Colonic mucosa (tissue), 4 donors: ENCODE measurements at regions not wholly inside any gene's neighbourhood (a gene's known extent, or its start where the extent isn't known, plus 50 kb on each side); places are given as distances from the start of the nearest gene placed in this dataset.

Source experiments
- DNase-seq: peaks from one replicate; pipeline ENCODE4 v3.0.0-alpha.2; 2020
- H3K27ac ChIP-seq: fragments of 200-600 bp; one replicate; pipeline ENCODE4 v1.8.0; 2021
- H3K27me3 ChIP-seq: fragments of 200-600 bp; one replicate; pipeline ENCODE4 v1.8.0; 2021
- H3K36me3 ChIP-seq: fragments of 200-600 bp; one replicate; pipeline ENCODE4 v1.8.0; 2021
- H3K4me1 ChIP-seq: fragments of 200-600 bp; one replicate; pipeline ENCODE4 v1.8.0; 2021; ENCODE audit warnings: mild to moderate bottlenecking
- H3K4me3 ChIP-seq: fragments of 200-600 bp; one replicate; pipeline ENCODE4 v1.8.0; 2021
- H3K9ac ChIP-seq, 2 donors: one replicate each; pipeline ENCODE4 v1.7.0; 2013; ENCODE audit warnings: control low read depth in 2 of 2, low read depth in 2 of 2, low read length in 2 of 2
- H3K9me3 ChIP-seq: fragments of 200-600 bp; one replicate; pipeline ENCODE4 v1.8.0; 2021
- intact Hi-C: fragments of 100-400 bp; cut with DNase I; formaldehyde crosslinking; loops from one replicate; pipeline ENCODE4 v1.14.1; 2022
- TF ChIP-seq, protein P1 (sequence below): fragments of 200-600 bp; IDR thresholded peaks from one replicate; pipeline ENCODE4 v1.8.0; 2022; ENCODE audit warnings: antibody characterized with exemption, mild to moderate bottlenecking
- donor health status: healthy.
- donor health status: DM: no; HTN: no; CAD: no.
- donor health status: DM: no; HTN: no; CAD: no.

DNA sequence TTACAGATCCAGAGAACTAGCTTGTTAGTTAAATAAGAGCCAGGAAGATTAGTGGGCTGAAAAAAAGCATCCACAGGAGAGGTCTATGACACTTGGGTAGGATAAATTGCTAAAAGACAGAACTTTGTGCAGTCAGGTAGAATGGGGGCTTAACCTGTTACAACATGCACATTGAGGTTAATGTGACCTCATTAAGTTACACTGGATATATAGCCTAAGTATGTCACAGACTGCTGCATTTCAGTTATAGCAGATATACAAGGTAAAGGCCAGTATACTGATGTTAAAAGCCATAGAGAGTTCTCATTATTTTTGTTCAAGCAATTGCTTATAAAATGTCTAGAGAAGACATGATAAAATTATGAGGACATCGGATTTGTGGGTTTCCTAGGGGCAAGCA, 1179.9 kb upstream of the PCDH9 start:
- Histone ChIP-seq H3K9me3 (no peaks in the 10 kb centered on the region), H3K4me1 (no peaks in the 10 kb centered on the region), H3K9ac (no peak overlapping the region), H3K4me3 (no peak overlapping the region), H3K36me3 (no peaks in the 10 kb centered on the region), H3K27me3 (no peaks in the 10 kb centered on the region), H3K27ac (no peak overlapping the region)
- intact Hi-C loops, result no loop called here
- DNase-seq, result no peak
- TF ChIP-seq, protein P1, sequence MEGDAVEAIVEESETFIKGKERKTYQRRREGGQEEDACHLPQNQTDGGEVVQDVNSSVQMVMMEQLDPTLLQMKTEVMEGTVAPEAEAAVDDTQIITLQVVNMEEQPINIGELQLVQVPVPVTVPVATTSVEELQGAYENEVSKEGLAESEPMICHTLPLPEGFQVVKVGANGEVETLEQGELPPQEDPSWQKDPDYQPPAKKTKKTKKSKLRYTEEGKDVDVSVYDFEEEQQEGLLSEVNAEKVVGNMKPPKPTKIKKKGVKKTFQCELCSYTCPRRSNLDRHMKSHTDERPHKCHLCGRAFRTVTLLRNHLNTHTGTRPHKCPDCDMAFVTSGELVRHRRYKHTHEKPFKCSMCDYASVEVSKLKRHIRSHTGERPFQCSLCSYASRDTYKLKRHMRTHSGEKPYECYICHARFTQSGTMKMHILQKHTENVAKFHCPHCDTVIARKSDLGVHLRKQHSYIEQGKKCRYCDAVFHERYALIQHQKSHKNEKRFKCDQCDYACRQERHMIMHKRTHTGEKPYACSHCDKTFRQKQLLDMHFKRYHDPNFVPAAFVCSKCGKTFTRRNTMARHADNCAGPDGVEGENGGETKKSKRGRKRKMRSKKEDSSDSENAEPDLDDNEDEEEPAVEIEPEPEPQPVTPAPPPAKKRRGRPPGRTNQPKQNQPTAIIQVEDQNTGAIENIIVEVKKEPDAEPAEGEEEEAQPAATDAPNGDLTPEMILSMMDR, result no peak

DNA sequence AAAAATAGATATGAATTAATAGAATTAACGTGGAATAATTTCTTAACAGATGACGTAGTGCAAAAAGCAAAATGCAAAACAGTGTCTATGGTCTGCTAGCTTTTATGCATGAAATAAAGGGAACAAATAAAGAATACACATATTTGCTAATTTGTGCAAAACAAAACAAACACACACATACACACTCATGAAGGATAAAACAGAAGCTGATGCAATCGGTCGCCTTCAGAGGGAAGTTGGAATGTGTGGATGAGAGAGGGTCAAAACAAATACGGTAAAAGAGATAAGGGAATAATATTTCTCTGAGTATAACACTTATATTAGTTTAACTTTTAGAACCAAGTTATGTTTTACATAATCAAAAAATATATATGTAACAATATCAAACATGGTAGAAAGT, 1160.9 kb upstream of the PCDH9 start:
- H3K4me3 ChIP-seq, result no peak overlapping the region
- H3K36me3 ChIP-seq, result no peaks in the 10 kb centered on the region
- intact Hi-C loops, result no loop called here
- TF ChIP-seq, protein P1, result no peak
- no peak overlapping the region for H3K27ac ChIP-seq
- DNase-seq, result no peak
- H3K9me3 ChIP-seq, result no peaks in the 10 kb centered on the region
- no peaks in the 10 kb centered on the region for H3K4me1 ChIP-seq
- no peaks in the 10 kb centered on the region for H3K27me3 ChIP-seq
- no peak overlapping the region for H3K9ac ChIP-seq

DNA sequence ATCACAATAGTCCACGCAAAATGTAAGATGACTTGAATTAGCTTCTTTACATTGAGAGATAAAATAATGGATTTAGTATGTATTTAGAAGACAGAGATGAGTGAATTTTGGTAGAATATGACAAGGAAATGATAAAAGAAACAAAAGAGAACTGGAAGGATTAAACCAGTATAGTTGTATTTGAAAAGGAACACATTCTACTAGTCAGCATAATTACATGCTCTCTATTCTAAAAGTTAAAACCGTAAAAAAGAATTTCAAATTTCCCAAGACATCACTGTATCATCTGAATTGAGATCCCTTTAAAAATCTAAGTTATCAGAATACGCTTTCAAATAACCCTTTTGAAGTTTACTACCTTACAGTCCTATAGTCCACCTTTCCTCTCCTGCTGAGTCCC, 1156.7 kb upstream of the PCDH9 start:
- Histone ChIP-seq H3K27me3 (no peaks in the 10 kb centered on the region), H3K27ac (no peak overlapping the region), H3K36me3 (no peaks in the 10 kb centered on the region), H3K9ac (no peak overlapping the region), H3K4me1 (no peaks in the 10 kb centered on the region), H3K4me3 (no peak overlapping the region), H3K9me3 (no peaks in the 10 kb centered on the region)
- intact Hi-C loops, result no loop called here
- TF ChIP-seq, protein P1, result no peak
- no peak for DNase-seq

DNA sequence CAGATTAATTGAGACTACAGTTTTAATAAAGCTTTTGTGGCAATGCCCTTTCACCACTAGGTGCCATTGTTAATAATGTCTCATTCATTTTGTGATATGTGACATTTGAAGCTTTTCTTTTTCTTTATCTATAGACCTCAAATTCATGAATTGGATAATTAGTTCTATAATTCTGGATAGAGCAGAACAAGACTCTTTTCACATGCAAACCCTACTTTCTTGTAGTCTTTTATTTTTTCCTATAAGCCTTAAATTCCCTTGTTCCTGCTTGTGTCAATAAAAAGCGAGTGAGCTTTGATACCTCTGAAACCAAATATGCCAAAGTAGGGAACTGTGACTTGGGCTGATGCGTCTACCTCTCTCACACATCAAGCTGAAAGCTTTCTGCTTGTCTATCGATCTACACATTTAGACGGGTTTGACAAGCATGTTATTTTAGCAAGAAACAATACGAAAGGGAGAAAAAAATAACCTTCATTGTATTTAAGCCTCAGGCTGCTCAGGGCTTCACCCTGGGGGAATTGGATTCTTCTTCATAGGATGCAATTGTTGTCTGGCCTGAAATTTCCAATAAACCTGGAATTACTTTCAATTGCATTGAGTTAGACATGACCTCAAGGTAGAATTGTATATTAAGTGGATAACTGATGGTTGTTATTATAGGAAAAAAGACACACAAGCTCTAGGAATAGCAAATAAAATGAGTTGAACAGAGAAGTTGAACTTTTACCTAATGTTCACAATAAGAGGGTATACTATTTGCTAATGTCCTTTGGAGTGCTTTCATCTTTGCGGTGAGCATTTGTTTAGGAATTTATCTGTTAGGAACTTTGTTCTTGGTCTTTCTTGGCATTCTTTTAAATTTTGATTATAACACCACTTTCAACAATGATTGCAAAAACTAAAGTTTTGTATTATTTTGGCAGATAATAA, 1150.2 kb upstream of the PCDH9 start:
- TF ChIP-seq, protein P1, result no peak
- no peak for DNase-seq
- Histone ChIP-seq H3K4me3 (no peak overlapping the region), H3K27me3 (no peaks in the 10 kb centered on the region), H3K4me1 (no peaks in the 10 kb centered on the region), H3K36me3 (no peaks in the 10 kb centered on the region), H3K9me3 (no peaks in the 10 kb centered on the region), H3K27ac (no peak overlapping the region), H3K9ac (no peak overlapping the region)
- intact Hi-C loops, result no loop called here

DNA sequence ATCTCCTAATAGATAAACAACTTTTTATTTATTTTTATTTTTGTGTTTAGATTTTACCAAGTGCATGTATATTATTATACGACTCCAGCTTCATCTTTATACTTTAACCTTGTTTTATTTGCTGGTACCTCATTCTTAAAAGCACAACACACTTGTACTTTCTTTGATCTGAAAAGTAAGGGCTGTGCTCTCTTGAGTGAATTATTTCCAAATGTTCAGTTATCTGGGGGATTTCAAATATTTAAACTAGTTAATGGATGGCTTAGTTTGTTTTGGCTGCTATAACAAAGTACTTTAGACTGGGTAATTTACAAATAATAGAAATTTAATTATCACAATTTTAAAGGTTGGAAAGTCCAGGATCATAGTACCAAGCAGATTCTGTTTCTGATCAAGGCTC, 1148.2 kb upstream of the PCDH9 start:
- DNase-seq, result no peak
- H3K27ac ChIP-seq, result no peak overlapping the region
- no peaks in the 10 kb centered on the region for H3K4me1 ChIP-seq
- intact Hi-C loops, result no loop called here
- no peak overlapping the region for H3K9ac ChIP-seq
- no peaks in the 10 kb centered on the region for H3K27me3 ChIP-seq
- TF ChIP-seq, protein P1, result no peak
- no peaks in the 10 kb centered on the region for H3K36me3 ChIP-seq
- H3K4me3 ChIP-seq, result no peak overlapping the region
- no peaks in the 10 kb centered on the region for H3K9me3 ChIP-seq
